ENCODE measurements at regions not wholly inside any gene's neighbourhood (a gene's known extent, or its start where the extent isn't known, plus 50 kb on each side); places are given as distances from the start of the nearest gene placed in this dataset.

GRCh38 chr2:176997792-176998169 is 214.8 kb upstream of the HNRNPA3 start:
- TF ChIP-seq CTCF (IDR thresholded peaks at IDR 0.05 in 4 of 5, conservative IDR thresholded peaks at IDR 0.05 in 1 of 5) (no peak), POLR2A (IDR thresholded peaks at IDR 0.05) (no peak)
